T-helper 2 cell treated with Interferon-gamma antibody and Interleukin-4, amounts not matched to agents 100 ng/mL and 5 ng/mL, for 36 hours (primary cell): ENCODE measurements at regions not wholly inside any gene's neighbourhood (a gene's known extent, or its start where the extent isn't known, plus 50 kb on each side); places are given as distances from the start of the nearest gene placed in this dataset.

Source experiments
- intact Hi-C: fragments of 100-400 bp; cut with micrococcal nuclease; formaldehyde crosslinking; loops from one replicate; pipeline ENCODE4 v1.15.1; 2023

GRCh38 chr6:91827151-91827550 is 1240.3 kb upstream of the MAP3K7 start:
- intact Hi-C loops, result no loop called here

GRCh38 chr6:91826128-91826527 is 1239.3 kb upstream of the MAP3K7 start:
- intact Hi-C loops, result no loop called here

GRCh38 chr6:91824331-91824730 is 1237.5 kb upstream of the MAP3K7 start:
- intact Hi-C loops, result no loop called here

- intact Hi-C loops, result no loop called here
Observed at GRCh38 chr6:91822581-91822980, 1235.7 kb upstream of the MAP3K7 start.

- intact Hi-C loops, result no loop called here
Observed at GRCh38 chr6:91816335-91816734, 1229.5 kb upstream of the MAP3K7 start.

GRCh38 chr6:91813641-91814040 is 1226.8 kb upstream of the MAP3K7 start:
- intact Hi-C loops, result no loop called here

- intact Hi-C loops, result no loop called here
Observed at GRCh38 chr6:91812596-91813274, 1225.9 kb upstream of the MAP3K7 start.

- intact Hi-C loops, result no loop called here
Observed at GRCh38 chr6:91804981-91805380, 1218.1 kb upstream of the MAP3K7 start.

GRCh38 chr6:91802431-91802830 is 1215.6 kb upstream of the MAP3K7 start:
- intact Hi-C loops, result no loop called here

GRCh38 chr6:91796603-91797002 is 1209.7 kb upstream of the MAP3K7 start:
- intact Hi-C loops, result no loop called here

- intact Hi-C loops, result no loop called here
Observed at GRCh38 chr6:91788501-91788900, 1201.6 kb upstream of the MAP3K7 start.

- intact Hi-C loops, result no loop called here
Observed at GRCh38 chr6:91786474-91787184, 1199.8 kb upstream of the MAP3K7 start.

- intact Hi-C loops, result no loop called here
Observed at GRCh38 chr6:91782802-91783201, 1195.9 kb upstream of the MAP3K7 start.

- intact Hi-C loops, result no loop called here
Observed at GRCh38 chr6:91781946-91782345, 1195.1 kb upstream of the MAP3K7 start.

GRCh38 chr6:91780270-91780669 is 1193.4 kb upstream of the MAP3K7 start:
- intact Hi-C loops, result no loop called here

- intact Hi-C loops, result no loop called here
Observed at GRCh38 chr6:91761621-91762020, 1174.7 kb upstream of the MAP3K7 start.

GRCh38 chr6:91754691-91755090 is 1167.8 kb upstream of the MAP3K7 start:
- intact Hi-C loops, result loop anchor here (1.0 kb wide), 1 partner anchor 36 kb away; no protein-coding TSS in a partner anchor

GRCh38 chr6:91751526-91751925 is 1164.7 kb upstream of the MAP3K7 start:
- intact Hi-C loops, result no loop called here

GRCh38 chr6:91744566-91744965 is 1157.7 kb upstream of the MAP3K7 start:
- intact Hi-C loops, result no loop called here

GRCh38 chr6:91743756-91744155 is 1156.9 kb upstream of the MAP3K7 start:
- intact Hi-C loops, result no loop called here

- intact Hi-C loops, result no loop called here
Observed at GRCh38 chr6:91731939-91732338, 1145.1 kb upstream of the MAP3K7 start.

- intact Hi-C loops, result no loop called here
Observed at GRCh38 chr6:91730710-91731109, 1143.8 kb upstream of the MAP3K7 start.

GRCh38 chr6:91720324-91720723 is 1133.5 kb upstream of the MAP3K7 start:
- intact Hi-C loops, result no loop called here
